ENCODE measurements at regions not wholly inside any gene's neighbourhood (a gene's known extent, or its start where the extent isn't known, plus 50 kb on each side); places are given as distances from the start of the nearest gene placed in this dataset.
"Not testable (repeated sequence)": the region's sequence is repeated elsewhere in the genome, so short reads cannot be mapped to it uniquely, and the experiment has no call there.

GRCh38 chr12:88868050-88868449 is 287.8 kb upstream of the KITLG start:
- no peak for DNase-seq

GRCh38 chr12:88867510-88867909 is 287.2 kb upstream of the KITLG start:
- DNase-seq, result no peak

GRCh38 chr12:88866881-88867280 is 286.6 kb upstream of the KITLG start:
- no peak for DNase-seq

- no peak for DNase-seq
These were observed 285.3 kb upstream of the KITLG start for GRCh38 chr12:88865537-88865936.

- DNase-seq, result no peak
These were observed 280.6 kb upstream of the KITLG start for GRCh38 chr12:88860851-88861250.

GRCh38 chr12:88856201-88856600 is 275.9 kb upstream of the KITLG start:
- DNase-seq, result no peak

- DNase-seq, result no peak
These were observed 275.0 kb upstream of the KITLG start for GRCh38 chr12:88855301-88855700.

- DNase-seq, result no peak
These were observed 274.0 kb upstream of the KITLG start for GRCh38 chr12:88854260-88854659.

GRCh38 chr12:88847246-88847645 is 267.0 kb upstream of the KITLG start:
- DNase-seq, result not testable (repeated sequence)

GRCh38 chr12:88844426-88844825 is 264.2 kb upstream of the KITLG start:
- no peak for DNase-seq

- DNase-seq, result no peak
These were observed 262.0 kb upstream of the KITLG start for GRCh38 chr12:88842314-88842713.

- no peak for DNase-seq
These were observed 259.2 kb upstream of the KITLG start for GRCh38 chr12:88839486-88839885.

- DNase-seq, result no peak
These were observed 255.9 kb upstream of the KITLG start for GRCh38 chr12:88836156-88836555.

- no peak for DNase-seq
These were observed 254.0 kb upstream of the KITLG start for GRCh38 chr12:88834226-88834625.

- no peak for DNase-seq
These were observed 253.4 kb upstream of the KITLG start for GRCh38 chr12:88833641-88834116.

- DNase-seq, result not testable (repeated sequence)
These were observed 248.3 kb upstream of the KITLG start for GRCh38 chr12:88828537-88828936.

GRCh38 chr12:88820012-88820411 is 239.7 kb upstream of the KITLG start:
- no peak for DNase-seq

GRCh38 chr12:88816201-88816600 is 235.9 kb upstream of the KITLG start:
- DNase-seq, result no peak

- no peak for DNase-seq
These were observed 234.5 kb upstream of the KITLG start for GRCh38 chr12:88814779-88815178.

- DNase-seq, result no peak
These were observed 232.3 kb upstream of the KITLG start for GRCh38 chr12:88812610-88813009.

GRCh38 chr12:88810806-88811205 is 230.5 kb upstream of the KITLG start:
- no peak for DNase-seq

GRCh38 chr12:88809841-88810240 is 229.6 kb upstream of the KITLG start:
- not testable (repeated sequence) for DNase-seq

- no peak for DNase-seq
These were observed 225.4 kb upstream of the KITLG start for GRCh38 chr12:88805692-88806091.

- no peak for DNase-seq
These were observed 225.0 kb upstream of the KITLG start for GRCh38 chr12:88805286-88805685.

GRCh38 chr12:88802096-88802706 is 221.9 kb upstream of the KITLG start:
- no peak for DNase-seq

Data from activated T-cell treated with anti-CD3 and anti-CD28 coated beads for 4 hours (primary cell).